Panc1 (cell line): ENCODE measurements at regions not wholly inside any gene's neighbourhood (a gene's known extent, or its start where the extent isn't known, plus 50 kb on each side); places are given as distances from the start of the nearest gene placed in this dataset.

Experiments used
- POLR2AphosphoS5 ChIP-seq: IDR thresholded peaks from 2 replicates; pipeline ENCODE4 v1.6.1; 2012; ENCODE audit warnings: mild to moderate bottlenecking, low read depth, low read length, moderate library complexity
- TF ChIP-seq, protein P1 (sequence below): fragments of 450-650 bp; IDR thresholded peaks from 2 replicates; pipeline ENCODE4 v1.5.1; 2017; ENCODE audit warnings: mild to moderate bottlenecking

DNA sequence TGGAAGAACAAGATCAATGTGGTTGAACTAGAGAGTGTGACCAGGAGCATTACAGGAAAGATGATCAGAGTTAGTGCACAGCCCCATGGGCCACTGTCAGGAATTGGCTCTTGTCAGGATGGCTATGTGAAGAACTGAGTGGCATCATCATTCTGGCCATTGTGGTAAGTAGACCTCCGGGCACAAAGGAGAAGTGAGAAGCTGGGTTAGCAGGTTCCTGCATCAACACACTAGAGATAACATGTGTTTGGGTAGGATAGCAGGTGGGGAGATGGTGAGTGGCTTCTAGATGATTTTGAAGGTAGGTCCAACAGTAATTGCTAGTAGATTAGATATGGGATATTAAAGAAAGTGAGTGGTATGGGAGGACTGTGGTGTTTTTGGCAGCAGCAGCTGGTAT, 408.2 kb downstream of the TSN start:
- TF ChIP-seq, protein P1, sequence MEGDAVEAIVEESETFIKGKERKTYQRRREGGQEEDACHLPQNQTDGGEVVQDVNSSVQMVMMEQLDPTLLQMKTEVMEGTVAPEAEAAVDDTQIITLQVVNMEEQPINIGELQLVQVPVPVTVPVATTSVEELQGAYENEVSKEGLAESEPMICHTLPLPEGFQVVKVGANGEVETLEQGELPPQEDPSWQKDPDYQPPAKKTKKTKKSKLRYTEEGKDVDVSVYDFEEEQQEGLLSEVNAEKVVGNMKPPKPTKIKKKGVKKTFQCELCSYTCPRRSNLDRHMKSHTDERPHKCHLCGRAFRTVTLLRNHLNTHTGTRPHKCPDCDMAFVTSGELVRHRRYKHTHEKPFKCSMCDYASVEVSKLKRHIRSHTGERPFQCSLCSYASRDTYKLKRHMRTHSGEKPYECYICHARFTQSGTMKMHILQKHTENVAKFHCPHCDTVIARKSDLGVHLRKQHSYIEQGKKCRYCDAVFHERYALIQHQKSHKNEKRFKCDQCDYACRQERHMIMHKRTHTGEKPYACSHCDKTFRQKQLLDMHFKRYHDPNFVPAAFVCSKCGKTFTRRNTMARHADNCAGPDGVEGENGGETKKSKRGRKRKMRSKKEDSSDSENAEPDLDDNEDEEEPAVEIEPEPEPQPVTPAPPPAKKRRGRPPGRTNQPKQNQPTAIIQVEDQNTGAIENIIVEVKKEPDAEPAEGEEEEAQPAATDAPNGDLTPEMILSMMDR, result no peak
- TF ChIP-seq POLR2AphosphoS5, result no peak
